Neutrophil (primary cell): ENCODE measurements at regions not wholly inside any gene's neighbourhood (a gene's known extent, or its start where the extent isn't known, plus 50 kb on each side); places are given as distances from the start of the nearest gene placed in this dataset.

ENCODE experiments used
- H3K27ac ChIP-seq: fragments of 200-600 bp; sonication (generic); 2 replicates; pipeline ENCODE4 v1.5.1; 2016; ENCODE audit warnings: mild to moderate bottlenecking, moderate library complexity
- H3K27me3 ChIP-seq: fragments of 200-600 bp; sonication (generic); 2 replicates; pipeline ENCODE4 v1.6.0; 2016; ENCODE audit warnings: mild to moderate bottlenecking
- H3K36me3 ChIP-seq: fragments of 200-600 bp; sonication (generic); 2 replicates; pipeline ENCODE4 v1.5.1; 2017
- H3K4me1 ChIP-seq, 2 experiments: fragments of 200-600 bp in 1 of 2; sonication (generic) in 1 of 2; 1 replicate in 1 of 2; 2 replicates in 1 of 2; pipeline versions ENCODE4 v1.5.1 to v1.6.1; 2013 to 2016; ENCODE audit warnings: low read depth in 1 of 2, low read length in 1 of 2, mild to moderate bottlenecking in 1 of 2, moderate library complexity in 1 of 2; ENCODE audit not compliant: control insufficient read depth in 1 of 2, insufficient read depth in 1 of 2
- H3K4me3 ChIP-seq, 2 experiments: fragments of 200-600 bp in 1 of 2; sonication (generic) in 1 of 2; 1 replicate in 1 of 2; 2 replicates in 1 of 2; pipeline ENCODE4 v1.5.1; 2013 to 2016; ENCODE audit warnings: low read depth in 1 of 2, low read length in 1 of 2, mild to moderate bottlenecking in 1 of 2, moderate library complexity in 1 of 2
- H3K9me3 ChIP-seq: fragments of 200-600 bp; sonication (generic); 2 replicates; pipeline ENCODE4 v1.5.1; 2016
- CTCF ChIP-seq: fragments of 200-600 bp; sonication (generic); IDR thresholded peaks from 2 replicates; pipeline ENCODE4 v1.5.1; 2016; ENCODE audit warnings: antibody characterized with exemption

GRCh38 chr14:22007784-22008412 is 334.3 kb upstream of the OR4E1 start:
- no peaks in the 10 kb centered on the region for H3K36me3 ChIP-seq
- H3K27ac ChIP-seq: no peak overlapping the region
- no peaks in the 10 kb centered on the region for H3K4me1 ChIP-seq
- H3K4me3 ChIP-seq: no peak overlapping the region
- TF ChIP-seq CTCF: no peak
- H3K27me3 ChIP-seq: no peaks in the 10 kb centered on the region
- H3K9me3 ChIP-seq: no peaks in the 10 kb centered on the region

GRCh38 chr14:22007363-22007762 is 333.7 kb upstream of the OR4E1 start:
- Histone ChIP-seq H3K4me3 (no peak overlapping the region), H3K36me3 (no peaks in the 10 kb centered on the region), H3K27me3 (no peaks in the 10 kb centered on the region), H3K9me3 (no peaks in the 10 kb centered on the region), H3K4me1 (no peaks in the 10 kb centered on the region), H3K27ac (no peak overlapping the region)
- TF ChIP-seq CTCF: no peak

GRCh38 chr14:22003461-22003860 is 329.8 kb upstream of the OR4E1 start:
- Histone ChIP-seq H3K27ac (no peak overlapping the region), H3K4me3 (no peak overlapping the region), H3K4me1 (no peaks in the 10 kb centered on the region), H3K9me3 (no peaks in the 10 kb centered on the region), H3K27me3 (no peaks in the 10 kb centered on the region), H3K36me3 (no peaks in the 10 kb centered on the region)
- no peak for TF ChIP-seq CTCF

- no peak for TF ChIP-seq CTCF
- H3K27me3 ChIP-seq: no peaks in the 10 kb centered on the region
- H3K4me1 ChIP-seq: no peaks in the 10 kb centered on the region
- H3K27ac ChIP-seq: no peak overlapping the region
- H3K36me3 ChIP-seq: no peaks in the 10 kb centered on the region
- H3K4me3 ChIP-seq: no peak overlapping the region
- H3K9me3 ChIP-seq: no peaks in the 10 kb centered on the region
Observed at GRCh38 chr14:22002860-22003284, 329.3 kb upstream of the OR4E1 start.

- TF ChIP-seq CTCF: no peak
- H3K36me3 ChIP-seq: no peaks in the 10 kb centered on the region
- no peaks in the 10 kb centered on the region for H3K9me3 ChIP-seq
- no peaks in the 10 kb centered on the region for H3K4me1 ChIP-seq
- H3K27ac ChIP-seq: no peak overlapping the region
- H3K27me3 ChIP-seq: no peaks in the 10 kb centered on the region
- H3K4me3 ChIP-seq: no peak overlapping the region
Observed at GRCh38 chr14:21999402-21999801, 325.8 kb upstream of the OR4E1 start.
